GM20000 (cell line): ENCODE measurements at regions not wholly inside any gene's neighbourhood (a gene's known extent, or its start where the extent isn't known, plus 50 kb on each side); places are given as distances from the start of the nearest gene placed in this dataset.
"Not testable (repeated sequence)": the region's sequence is repeated elsewhere in the genome, so short reads cannot be mapped to it uniquely, and the experiment has no call there.

Experiments
- DNase-seq: peaks from one replicate; pipeline ENCODE4 v3.0.0; 2012; ENCODE audit warnings: low spot score
- CTCF ChIP-seq: IDR thresholded peaks from 2 replicates; pipeline ENCODE4 v1.5.1; 2012; ENCODE audit warnings: mild to moderate bottlenecking, control low read depth; ENCODE audit errors: extremely low read depth, missing control alignments

GRCh38 chrX:121642415-121642814 lies 595.0 kb downstream of the GLUD2 start:
- no peak for TF ChIP-seq CTCF
- no peak for DNase-seq

- peak; percentile 0 for DNase-seq
- TF ChIP-seq CTCF, result no peak
Measured at GRCh38 chrX:121649417-121649816, 602.0 kb downstream of the GLUD2 start.

- no peak for TF ChIP-seq CTCF
- no peak for DNase-seq
Measured at GRCh38 chrX:121655276-121655675, 607.9 kb downstream of the GLUD2 start.

GRCh38 chrX:121666171-121666570 lies 618.8 kb downstream of the GLUD2 start:
- no peak for TF ChIP-seq CTCF
- DNase-seq, result no peak

- no peak for TF ChIP-seq CTCF
- DNase-seq, result no peak
Measured at GRCh38 chrX:121671649-121672048, 624.2 kb downstream of the GLUD2 start.

- DNase-seq, result not testable (repeated sequence)
Measured at GRCh38 chrX:121709236-121709635, 661.8 kb downstream of the GLUD2 start.

- DNase-seq, result no peak
- TF ChIP-seq CTCF, result no peak
Measured at GRCh38 chrX:121733514-121733913, 686.1 kb downstream of the GLUD2 start.

- DNase-seq, result no peak
- TF ChIP-seq CTCF, result no peak
Measured at GRCh38 chrX:121746105-121746504, 698.7 kb downstream of the GLUD2 start.

- DNase-seq, result not testable (repeated sequence)
Measured at GRCh38 chrX:121753602-121754001, 706.2 kb downstream of the GLUD2 start.
